Thymus (tissue), 11 donors: ENCODE measurements at regions not wholly inside any gene's neighbourhood (a gene's known extent, or its start where the extent isn't known, plus 50 kb on each side); places are given as distances from the start of the nearest gene placed in this dataset.

ENCODE experiments used
- DNase-seq, 9 donors: peaks; one replicate each; pipeline ENCODE4 v3.0.0-alpha.2; 2013; ENCODE audit warnings: low spot score in 9 of 9, low read depth in 6 of 9, missing footprints in 1 of 9
- H3K27ac ChIP-seq, 2 donors: one replicate each; pipeline ENCODE4 v1.5.1; 2013; ENCODE audit warnings: control low read depth in 1 of 2, low read depth in 1 of 2, low read length in 1 of 2, mild to moderate bottlenecking in 1 of 2, moderate library complexity in 1 of 2
- H3K27me3 ChIP-seq, 2 donors: one replicate each; pipeline ENCODE4 v1.5.1; 2013; ENCODE audit warnings: low read length in 1 of 2; ENCODE audit not compliant: control insufficient read depth in 2 of 2, insufficient read depth in 1 of 2
- H3K36me3 ChIP-seq, 2 donors: one replicate each; pipeline ENCODE4 v1.5.1; 2013; ENCODE audit warnings: low read length in 1 of 2, mild to moderate bottlenecking in 1 of 2, moderate library complexity in 1 of 2; ENCODE audit not compliant: control insufficient read depth in 2 of 2, insufficient read depth in 2 of 2
- H3K4me1 ChIP-seq, 2 donors: one replicate each; pipeline ENCODE4 v1.5.1; 2013; ENCODE audit warnings: low read length in 2 of 2; ENCODE audit not compliant: control insufficient read depth in 2 of 2, insufficient read depth in 2 of 2
- H3K4me3 ChIP-seq, 2 donors: one replicate each; pipeline ENCODE4 v1.5.1; 2013; ENCODE audit warnings: low read length in 2 of 2, control low read depth in 1 of 2, mild to moderate bottlenecking in 1 of 2
- H3K9me3 ChIP-seq, 2 donors: one replicate each; pipeline ENCODE4 v1.5.1; 2013; ENCODE audit warnings: low read length in 1 of 2, mild to moderate bottlenecking in 1 of 2; ENCODE audit not compliant: control insufficient read depth in 2 of 2, insufficient read depth in 1 of 2
- WGBS: extraction: QIAGEN DNeasy Blood & Tissue Kit; methylation state at CpG from one replicate; pipeline ENCODE4 v1.1.7; 2013; 5-methylcytosine and 5-hydroxymethylcytosine counted together
- donor health status: healthy.

- 50% methylated on average over 2 of the region's 2 CpGs for WGBS
- no peaks in the 10 kb centered on the region for H3K9me3 ChIP-seq
Observed at GRCh38 chr3:189038773-189039745, 132.7 kb upstream of the TPRG1 start.

GRCh38 chr3:189040656-189041335 lies 131.0 kb upstream of the TPRG1 start:
- no peak overlapping the region for H3K27ac ChIP-seq
- no peak for DNase-seq
- peaks cover 6 to 14% of the 10 kb centered on the region in 2 donors for H3K4me1 ChIP-seq
- H3K27me3 ChIP-seq, result no peaks in the 10 kb centered on the region
- no peaks in the 10 kb centered on the region for H3K36me3 ChIP-seq
- H3K9me3 ChIP-seq, result no peaks in the 10 kb centered on the region
- 71% methylated on average over 4 of the region's 4 CpGs for WGBS
- H3K4me3 ChIP-seq, result no peak overlapping the region

More at GRCh38 chr3:189038773-189039745, 132.7 kb upstream of the TPRG1 start:
- Histone ChIP-seq H3K4me3 (no peak overlapping the region), H3K27me3 (no peaks in the 10 kb centered on the region), H3K27ac (peak overlapping the region in 1 of 2 donors; percentile 4), H3K36me3 (no peaks in the 10 kb centered on the region), H3K4me1 (peaks cover 6 to 14% of the 10 kb centered on the region in 2 donors)
- peak in 3 of 9 donors; percentile 13 to 57 (median 37) for DNase-seq

GRCh38 chr3:189041482-189042090 lies 130.2 kb upstream of the TPRG1 start:
- WGBS, result 46% methylated on average over 2 of the region's 2 CpGs
- peak; percentile 37 to 89 (median 67) for DNase-seq
- Histone ChIP-seq H3K27me3 (no peaks in the 10 kb centered on the region), H3K9me3 (no peaks in the 10 kb centered on the region), H3K27ac (no peak overlapping the region), H3K4me3 (no peak overlapping the region), H3K4me1 (peaks cover 6 to 14% of the 10 kb centered on the region in 2 donors), H3K36me3 (no peaks in the 10 kb centered on the region)

- H3K4me3 ChIP-seq, result no peak overlapping the region
- WGBS, result 94% methylated on average over 4 of the region's 4 CpGs
- no peaks in the 10 kb centered on the region for H3K36me3 ChIP-seq
- H3K9me3 ChIP-seq, result no peaks in the 10 kb centered on the region
- no peak for DNase-seq
- no peak overlapping the region for H3K27ac ChIP-seq
- peaks cover 6 to 14% of the 10 kb centered on the region in 2 donors for H3K4me1 ChIP-seq
- no peaks in the 10 kb centered on the region for H3K27me3 ChIP-seq
Observed at GRCh38 chr3:189042832-189043231, 128.9 kb upstream of the TPRG1 start.

- no peak overlapping the region for H3K4me3 ChIP-seq
- no peaks in the 10 kb centered on the region for H3K27me3 ChIP-seq
- 91% methylated on average over 7 of the region's 7 CpGs for WGBS
- peak in 1 of 9 donors; percentile 24 for DNase-seq
- no peak overlapping the region for H3K27ac ChIP-seq
- H3K9me3 ChIP-seq, result peaks cover 0 to 4% of the 10 kb centered on the region in 2 donors
- no peaks in the 10 kb centered on the region for H3K4me1 ChIP-seq
- no peaks in the 10 kb centered on the region for H3K36me3 ChIP-seq
Observed at GRCh38 chr3:189049458-189050236, 122.1 kb upstream of the TPRG1 start.

GRCh38 chr3:189053322-189053721 lies 118.4 kb upstream of the TPRG1 start:
- no peaks in the 10 kb centered on the region for H3K4me1 ChIP-seq
- no peak overlapping the region for H3K4me3 ChIP-seq
- H3K27ac ChIP-seq, result no peak overlapping the region
- DNase-seq, result no peak
- H3K9me3 ChIP-seq, result peaks cover 0 to 4% of the 10 kb centered on the region in 2 donors
- H3K27me3 ChIP-seq, result no peaks in the 10 kb centered on the region
- no peaks in the 10 kb centered on the region for H3K36me3 ChIP-seq
- WGBS, result 97% methylated on average over 5 of the region's 5 CpGs

GRCh38 chr3:189056646-189057335 lies 115.0 kb upstream of the TPRG1 start:
- WGBS, result 96% methylated on average over 3 of the region's 3 CpGs
- no peak for DNase-seq

GRCh38 chr3:189057369-189057768 lies 114.4 kb upstream of the TPRG1 start:
- Histone ChIP-seq H3K27ac (no peak overlapping the region), H3K4me1 (no peaks in the 10 kb centered on the region), H3K9me3 (no peaks in the 10 kb centered on the region), H3K4me3 (no peak overlapping the region), H3K36me3 (no peaks in the 10 kb centered on the region), H3K27me3 (no peaks in the 10 kb centered on the region)
- DNase-seq, result no peak
- 96% methylated on average over 1 of the region's 1 CpG for WGBS

More at GRCh38 chr3:189056646-189057335, 115.0 kb upstream of the TPRG1 start:
- Histone ChIP-seq H3K27me3 (no peaks in the 10 kb centered on the region), H3K4me3 (no peak overlapping the region), H3K27ac (no peak overlapping the region), H3K9me3 (no peaks in the 10 kb centered on the region), H3K4me1 (no peaks in the 10 kb centered on the region), H3K36me3 (no peaks in the 10 kb centered on the region)
